ENCODE measurements at regions not wholly inside any gene's neighbourhood (a gene's known extent, or its start where the extent isn't known, plus 50 kb on each side); places are given as distances from the start of the nearest gene placed in this dataset.
"Not testable (repeated sequence)": the region's sequence is repeated elsewhere in the genome, so short reads cannot be mapped to it uniquely, and the experiment has no call there.

DNA sequence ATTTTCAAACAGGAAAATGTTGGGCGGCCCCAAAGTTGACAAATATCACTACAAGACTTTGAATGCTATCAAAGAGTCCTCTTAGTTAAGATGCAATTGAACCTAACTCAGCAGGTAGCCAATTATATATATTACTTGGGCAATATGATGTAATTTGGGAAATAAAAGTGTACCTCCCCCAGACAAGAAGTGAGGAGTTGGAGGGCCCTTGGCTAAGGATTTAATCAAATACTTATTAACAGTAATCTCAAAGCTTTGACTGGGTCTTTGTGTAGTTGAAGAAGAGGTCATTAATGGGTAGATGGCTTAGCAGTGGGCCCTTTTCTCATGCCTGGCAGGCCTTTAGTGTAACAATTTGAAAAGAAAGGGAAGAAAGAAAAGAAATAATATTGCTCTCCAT is 599.0 kb downstream of the CSNK1G3 start:
- peak in 1 of 2 donors; percentile 19 for ATAC-seq
- H3K4me1 ChIP-seq = no peaks in the 10 kb centered on the region
- TF ChIP-seq CTCF (IDR thresholded peaks at IDR 0.05) = no peak
- intact Hi-C loops (cut with DNase I) = no loop called here
- H3K27ac ChIP-seq = no peak overlapping the region
- DNase-seq = no peak
- no peaks in the 10 kb centered on the region for H3K36me3 ChIP-seq
- no peaks in the 10 kb centered on the region for H3K27me3 ChIP-seq (ENCODE audit: low read depth)
- H3K4me3 ChIP-seq = no peak overlapping the region
- H3K9me3 ChIP-seq = no peaks in the 10 kb centered on the region

GRCh38 chr5:124105326-124105725 is 593.3 kb downstream of the CSNK1G3 start:
- Histone ChIP-seq H3K27me3 (ENCODE audit: low read depth) (no peaks in the 10 kb centered on the region), H3K4me3 (no peak overlapping the region), H3K9me3 (no peaks in the 10 kb centered on the region), H3K36me3 (no peaks in the 10 kb centered on the region), H3K27ac (no peak overlapping the region), H3K4me1 (no peaks in the 10 kb centered on the region)
- intact Hi-C loops (cut with DNase I) = no loop called here
- DNase-seq = no peak
- no peak for ATAC-seq
- no peak for TF ChIP-seq CTCF (IDR thresholded peaks at IDR 0.05)

- intact Hi-C loops (cut with DNase I) = no loop called here
- Histone ChIP-seq H3K27me3 (ENCODE audit: low read depth) (no peaks in the 10 kb centered on the region), H3K4me1 (no peaks in the 10 kb centered on the region), H3K27ac (no peak overlapping the region), H3K9me3 (no peaks in the 10 kb centered on the region), H3K36me3 (no peaks in the 10 kb centered on the region), H3K4me3 (no peak overlapping the region)
- ATAC-seq = no peak
- no peak for TF ChIP-seq CTCF (IDR thresholded peaks at IDR 0.05)
- DNase-seq = no peak
Measured at GRCh38 chr5:124104821-124105220, 592.8 kb downstream of the CSNK1G3 start.

GRCh38 chr5:124104344-124104743 is 592.4 kb downstream of the CSNK1G3 start:
- intact Hi-C loops (cut with DNase I) = no loop called here
- no peaks in the 10 kb centered on the region for H3K36me3 ChIP-seq
- no peaks in the 10 kb centered on the region for H3K27me3 ChIP-seq (ENCODE audit: low read depth)
- H3K9me3 ChIP-seq = no peaks in the 10 kb centered on the region
- ATAC-seq (no peak), DNase-seq (no peak)
- H3K27ac ChIP-seq = no peak overlapping the region
- H3K4me1 ChIP-seq = no peaks in the 10 kb centered on the region
- H3K4me3 ChIP-seq = no peak overlapping the region
- TF ChIP-seq CTCF (IDR thresholded peaks at IDR 0.05) = no peak

DNA sequence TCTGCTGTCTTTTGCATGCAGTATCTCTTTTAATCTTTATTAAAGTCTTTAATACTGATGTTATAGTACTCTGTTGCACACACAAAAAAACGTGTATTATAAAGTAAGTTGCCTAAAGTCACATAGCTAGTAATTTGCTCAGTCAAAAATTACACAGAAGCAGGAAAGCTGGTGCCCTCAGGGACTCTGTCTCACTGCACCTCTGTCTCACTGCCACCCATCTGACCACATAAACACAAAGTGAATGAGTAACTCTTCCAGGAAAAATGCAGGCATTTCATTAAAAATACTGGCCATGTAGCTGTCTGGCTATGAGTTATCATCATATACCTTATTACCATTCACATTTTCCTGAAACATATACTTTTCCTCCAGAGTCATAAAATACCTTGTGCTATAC is 591.7 kb downstream of the CSNK1G3 start:
- intact Hi-C loops (cut with DNase I) = no loop called here
- DNase-seq (no peak), ATAC-seq (no peak)
- H3K9me3 ChIP-seq = no peaks in the 10 kb centered on the region
- no peak overlapping the region for H3K27ac ChIP-seq
- no peak overlapping the region for H3K4me3 ChIP-seq
- no peaks in the 10 kb centered on the region for H3K27me3 ChIP-seq (ENCODE audit: low read depth)
- no peaks in the 10 kb centered on the region for H3K4me1 ChIP-seq
- TF ChIP-seq CTCF (IDR thresholded peaks at IDR 0.05) = no peak
- no peaks in the 10 kb centered on the region for H3K36me3 ChIP-seq

DNA sequence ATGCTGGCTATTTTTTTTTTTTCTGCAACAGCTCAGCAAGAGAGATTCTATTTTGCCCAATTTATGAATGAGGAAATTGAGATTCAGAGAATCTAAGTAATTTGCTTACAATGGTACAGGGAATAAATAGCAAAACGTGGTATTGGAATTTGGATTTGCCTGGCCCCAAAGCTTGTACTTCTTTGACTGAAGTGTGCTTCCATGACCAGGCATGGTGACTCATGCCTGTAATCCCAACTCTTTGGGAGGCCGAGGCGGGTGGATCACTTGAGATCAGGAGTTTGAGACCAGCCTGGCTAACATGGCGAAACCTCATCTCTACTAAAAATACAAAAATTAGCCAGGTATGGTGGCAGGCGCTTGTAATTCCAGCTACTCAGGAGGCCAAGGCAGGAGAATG is 591.1 kb downstream of the CSNK1G3 start:
- H3K9me3 ChIP-seq; H3K4me3 ChIP-seq; H3K27ac ChIP-seq; H3K27me3 ChIP-seq (ENCODE audit: low read depth); H3K4me1 ChIP-seq; DNase-seq; intact Hi-C loops (cut with DNase I); ATAC-seq; H3K36me3 ChIP-seq: not testable (repeated sequence)
